Upper lobe of right lung (tissue), 1 donor: ENCODE measurements at regions not wholly inside any gene's neighbourhood (a gene's known extent, or its start where the extent isn't known, plus 50 kb on each side); places are given as distances from the start of the nearest gene placed in this dataset.

Source experiments
- ATAC-seq: fragments of 200-7000 bp; cut with Tn5 transposase; one replicate; pipeline ENCODE4 v1.9.1; 2020; ENCODE audit warnings: mild to moderate bottlenecking, moderate library complexity
- DNase-seq: peaks from one replicate; pipeline ENCODE4 v3.0.0-alpha.2; 2020
- H3K27ac ChIP-seq: fragments of 200-600 bp; one replicate; pipeline ENCODE4 v1.8.0; 2022
- H3K27me3 ChIP-seq: fragments of 200-600 bp; one replicate; pipeline ENCODE4 v1.8.0; 2022; ENCODE audit warnings: mild to moderate bottlenecking
- H3K36me3 ChIP-seq: fragments of 200-600 bp; one replicate; pipeline ENCODE4 v1.8.0; 2022
- H3K4me1 ChIP-seq: fragments of 200-600 bp; one replicate; pipeline ENCODE4 v1.8.0; 2022
- H3K4me3 ChIP-seq: fragments of 200-600 bp; one replicate; pipeline ENCODE4 v1.8.0; 2022; ENCODE audit warnings: mild to moderate bottlenecking
- H3K9me3 ChIP-seq: fragments of 200-600 bp; one replicate; pipeline ENCODE4 v1.8.0; 2022
- CTCF ChIP-seq: fragments of 200-600 bp; IDR thresholded peaks from one replicate; pipeline ENCODE4 v1.8.0; 2022; ENCODE audit warnings: antibody characterized with exemption
- intact Hi-C: fragments of 100-400 bp; cut with DNase I; formaldehyde crosslinking; loops from one replicate; pipeline ENCODE4 v1.11.0; 2022
- donor health status: DM: no; HTN: yes; CAD: no; lungs with severe emphysema.

- Histone ChIP-seq H3K36me3 (no peaks in the 10 kb centered on the region), H3K4me1 (no peaks in the 10 kb centered on the region)
Measured at GRCh38 chr1:63248216-63248615, 74.2 kb upstream of the FOXD3 start.

GRCh38 chr1:63255153-63255552 is 67.2 kb upstream of the FOXD3 start:
- ATAC-seq (peak; percentile 46), DNase-seq (no peak)
- no peaks in the 10 kb centered on the region for H3K4me1 ChIP-seq
- H3K27me3 ChIP-seq = no peaks in the 10 kb centered on the region
- no peak for TF ChIP-seq CTCF
- intact Hi-C loops = no loop called here
- H3K4me3 ChIP-seq = no peak overlapping the region
- no peak overlapping the region for H3K27ac ChIP-seq
- H3K9me3 ChIP-seq = no peaks in the 10 kb centered on the region
- H3K36me3 ChIP-seq = no peaks in the 10 kb centered on the region

More at GRCh38 chr1:63248216-63248615, 74.2 kb upstream of the FOXD3 start:
- Histone ChIP-seq H3K4me3 (no peak overlapping the region), H3K27me3 (peaks cover 3% of the 10 kb centered on the region), H3K27ac (no peak overlapping the region), H3K9me3 (no peaks in the 10 kb centered on the region)
- DNase-seq = no peak
- intact Hi-C loops = no loop called here
- no peak for ATAC-seq
- TF ChIP-seq CTCF = no peak

GRCh38 chr1:63261736-63262458 is 60.5 kb upstream of the FOXD3 start:
- no peaks in the 10 kb centered on the region for H3K27me3 ChIP-seq
- no peaks in the 10 kb centered on the region for H3K9me3 ChIP-seq
- TF ChIP-seq CTCF = no peak
- no peaks in the 10 kb centered on the region for H3K4me1 ChIP-seq
- H3K27ac ChIP-seq = no peak overlapping the region
- peak; percentile 60 for ATAC-seq
- DNase-seq = no peak
- intact Hi-C loops = no loop called here
- no peak overlapping the region for H3K4me3 ChIP-seq
- no peaks in the 10 kb centered on the region for H3K36me3 ChIP-seq

- Histone ChIP-seq H3K4me1 (no peaks in the 10 kb centered on the region), H3K36me3 (no peaks in the 10 kb centered on the region), H3K27ac (no peak overlapping the region), H3K27me3 (no peaks in the 10 kb centered on the region), H3K4me3 (no peak overlapping the region), H3K9me3 (no peaks in the 10 kb centered on the region)
- intact Hi-C loops = no loop called here
- no peak for TF ChIP-seq CTCF
- DNase-seq (no peak), ATAC-seq (peak; percentile 8)
Measured at GRCh38 chr1:63262459-63262770, 60.0 kb upstream of the FOXD3 start.

GRCh38 chr1:63264161-63264560 is 58.2 kb upstream of the FOXD3 start:
- Histone ChIP-seq H3K9me3 (no peaks in the 10 kb centered on the region), H3K4me1 (no peaks in the 10 kb centered on the region), H3K27ac (no peak overlapping the region), H3K36me3 (no peaks in the 10 kb centered on the region), H3K27me3 (no peaks in the 10 kb centered on the region), H3K4me3 (no peak overlapping the region)
- TF ChIP-seq CTCF = no peak
- intact Hi-C loops = no loop called here
- ATAC-seq = no peak
- DNase-seq = no peak

GRCh38 chr1:63266857-63267256 is 55.5 kb upstream of the FOXD3 start:
- no peak overlapping the region for H3K27ac ChIP-seq
- no peak overlapping the region for H3K4me3 ChIP-seq
- no peaks in the 10 kb centered on the region for H3K36me3 ChIP-seq
- DNase-seq = no peak
- no peak for TF ChIP-seq CTCF
- no peaks in the 10 kb centered on the region for H3K9me3 ChIP-seq
- H3K4me1 ChIP-seq = no peaks in the 10 kb centered on the region
- H3K27me3 ChIP-seq = no peaks in the 10 kb centered on the region
- intact Hi-C loops = no loop called here
- ATAC-seq = no peak
